ENCODE measurements at regions not wholly inside any gene's neighbourhood (a gene's known extent, or its start where the extent isn't known, plus 50 kb on each side); places are given as distances from the start of the nearest gene placed in this dataset.

DNA sequence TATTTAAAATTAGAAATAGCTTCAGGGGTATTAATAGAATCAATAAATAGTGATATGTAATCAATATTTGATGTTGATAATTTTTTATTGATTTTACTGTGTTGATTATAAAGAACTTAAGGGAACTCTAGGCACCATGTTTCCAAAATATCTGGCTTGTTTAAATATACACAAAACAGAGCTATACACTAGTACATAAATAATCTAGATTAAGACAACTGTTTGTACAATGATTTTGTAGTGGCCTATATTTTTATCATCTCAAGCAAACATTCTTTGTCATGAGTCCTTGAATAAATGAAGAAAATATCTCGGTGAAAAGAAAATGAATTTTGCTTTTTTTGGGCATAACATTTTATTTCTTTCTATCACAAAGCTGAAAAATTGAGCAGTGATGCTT lies 117.1 kb upstream of the KRR1 start:
- TF ChIP-seq POLR2AphosphoS5 (IDR thresholded peaks at IDR 0.05; ENCODE audit: low read depth, low read length), result no peak
- no peak for TF ChIP-seq YY1 (IDR thresholded peaks at IDR 0.05; ENCODE audit: low read depth)
- TF ChIP-seq EZH2phosphoT487 (IDR thresholded peaks at IDR 0.05; ENCODE audit: borderline replicate concordance, low read depth), result no peak
- no peak for TF ChIP-seq CTCF (IDR thresholded peaks at IDR 0.05)
- TF ChIP-seq TAF1 (IDR thresholded peaks at IDR 0.05; ENCODE audit: borderline replicate concordance, low read depth, low read length), result no peak
- TF ChIP-seq SIN3A (IDR thresholded peaks at IDR 0.05; ENCODE audit: borderline replicate concordance, low read depth, low read length), result no peak
- TF ChIP-seq EP300 (IDR thresholded peaks at IDR 0.05; ENCODE audit: borderline replicate concordance in 1 of 2, low read depth in 1 of 2, low read length in 1 of 2), result no peak
